ENCODE measurements at regions not wholly inside any gene's neighbourhood (a gene's known extent, or its start where the extent isn't known, plus 50 kb on each side); places are given as distances from the start of the nearest gene placed in this dataset.

DNA sequence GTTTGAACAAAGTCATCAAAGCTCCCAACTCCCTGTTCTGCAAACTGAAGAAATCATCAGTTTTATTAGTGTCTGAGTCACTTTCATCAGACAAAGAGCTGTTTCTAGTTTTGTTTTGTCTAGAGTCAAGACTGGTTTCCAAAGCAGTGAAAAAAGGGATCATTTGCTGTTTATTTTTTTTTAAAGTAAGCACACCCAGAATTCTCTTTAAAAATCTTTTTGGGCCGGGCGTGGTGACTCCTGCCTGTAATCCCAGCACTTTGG lies 972.0 kb upstream of the CELF2 start:
- FAIRE-seq (no peak), ATAC-seq (no peak), DNase-seq (ENCODE audit: low read depth, low spot score) (no peak)
- H3K36me3 ChIP-seq (ENCODE audit: control insufficient read depth in 2 of 2, insufficient read depth in 2 of 2, low read length in 1 of 2) = no peaks in the 10 kb centered on the region
- no peak overlapping the region for H3K4me2 ChIP-seq (ENCODE audit: control insufficient read depth, insufficient read depth)
- WGBS (ENCODE audit: insufficient coverage, insufficient replicate concordance, low lambda C conversion rate, missing lambda C conversion rate) = 25% methylated on average over 2 of the region's 2 CpGs
- H4K20me1 ChIP-seq (ENCODE audit: control insufficient read depth, insufficient read depth) = no peaks in the 10 kb centered on the region
- in situ Hi-C loops (cut with MboI) (no loop called here), intact Hi-C loops (cut with micrococcal nuclease; ENCODE audit: unreplicated experiment) (no loop called here)
- H2AFZ ChIP-seq (ENCODE audit: control insufficient read depth, low read depth, low read length) = no peak overlapping the region
- RAD21 ChIA-PET (ENCODE audit: unreplicated experiment) = no interaction called here
- POLR2A ChIA-PET = no interaction called here
- SMC1A ChIA-PET (ENCODE audit: uncharacterized antibody, unreplicated experiment) = interaction anchor here (0.6 kb wide), 1 partner anchor 403 kb away, joined by 3 read pairs; no protein-coding TSS in a partner anchor
- CTCF ChIA-PET = interaction anchor here (0.6 kb wide), 1 partner anchor 8 kb away, joined by 3 read pairs; no protein-coding TSS in a partner anchor
- no peaks in the 10 kb centered on the region for H3K4me1 ChIP-seq (ENCODE audit: control insufficient read depth, insufficient read depth, low read length)
- no peaks in the 10 kb centered on the region for H3K79me2 ChIP-seq (ENCODE audit: control insufficient read depth, insufficient read depth, low read length)
- H3K27ac ChIP-seq (ENCODE audit: control insufficient read depth, insufficient read depth) = no peak overlapping the region
- H3K4me3 ChIP-seq = no peak overlapping the region
- H3K9ac ChIP-seq (ENCODE audit: control insufficient read depth, insufficient read depth, low read length) = no peak overlapping the region
- no TSS peak for BruUV-seq (replicated peaks)
- H3K9me3 ChIP-seq (replicated peaks; ENCODE audit: control insufficient read depth, insufficient read depth, low read length) = no peaks in the 10 kb centered on the region
- no peaks in the 10 kb centered on the region for H3K27me3 ChIP-seq (replicated peaks in 1 of 2; ENCODE audit: control insufficient read depth in 2 of 2, insufficient read depth in 2 of 2, low read length in 1 of 2)
- TF ChIP-seq, protein P1, sequence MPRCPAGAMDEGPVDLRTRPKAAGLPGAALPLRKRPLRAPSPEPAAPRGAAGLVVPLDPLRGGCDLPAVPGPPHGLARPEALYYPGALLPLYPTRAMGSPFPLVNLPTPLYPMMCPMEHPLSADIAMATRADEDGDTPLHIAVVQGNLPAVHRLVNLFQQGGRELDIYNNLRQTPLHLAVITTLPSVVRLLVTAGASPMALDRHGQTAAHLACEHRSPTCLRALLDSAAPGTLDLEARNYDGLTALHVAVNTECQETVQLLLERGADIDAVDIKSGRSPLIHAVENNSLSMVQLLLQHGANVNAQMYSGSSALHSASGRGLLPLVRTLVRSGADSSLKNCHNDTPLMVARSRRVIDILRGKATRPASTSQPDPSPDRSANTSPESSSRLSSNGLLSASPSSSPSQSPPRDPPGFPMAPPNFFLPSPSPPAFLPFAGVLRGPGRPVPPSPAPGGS (IDR thresholded peaks at IDR 0.05; ENCODE audit: borderline replicate concordance, insufficient read depth, low read depth, low read length, poor library complexity, severe bottlenecking) = no peak
- TF ChIP-seq ATF3 (IDR thresholded peaks at IDR 0.05; ENCODE audit: borderline replicate concordance, extremely low read depth, low read depth, low read length) = no peak
- TF ChIP-seq IKZF1 (conservative IDR thresholded peaks at IDR 0.05) = no peak
- TF ChIP-seq ETV6 (conservative IDR thresholded peaks at IDR 0.05 in 1 of 2, IDR thresholded peaks at IDR 0.05 in 1 of 2; ENCODE audit: borderline replicate concordance in 1 of 2, low read depth in 1 of 2) = no peak
- no peak for TF ChIP-seq SUZ12 (IDR thresholded peaks at IDR 0.05; ENCODE audit: unreplicated experiment)
- TF ChIP-seq, protein P2, sequence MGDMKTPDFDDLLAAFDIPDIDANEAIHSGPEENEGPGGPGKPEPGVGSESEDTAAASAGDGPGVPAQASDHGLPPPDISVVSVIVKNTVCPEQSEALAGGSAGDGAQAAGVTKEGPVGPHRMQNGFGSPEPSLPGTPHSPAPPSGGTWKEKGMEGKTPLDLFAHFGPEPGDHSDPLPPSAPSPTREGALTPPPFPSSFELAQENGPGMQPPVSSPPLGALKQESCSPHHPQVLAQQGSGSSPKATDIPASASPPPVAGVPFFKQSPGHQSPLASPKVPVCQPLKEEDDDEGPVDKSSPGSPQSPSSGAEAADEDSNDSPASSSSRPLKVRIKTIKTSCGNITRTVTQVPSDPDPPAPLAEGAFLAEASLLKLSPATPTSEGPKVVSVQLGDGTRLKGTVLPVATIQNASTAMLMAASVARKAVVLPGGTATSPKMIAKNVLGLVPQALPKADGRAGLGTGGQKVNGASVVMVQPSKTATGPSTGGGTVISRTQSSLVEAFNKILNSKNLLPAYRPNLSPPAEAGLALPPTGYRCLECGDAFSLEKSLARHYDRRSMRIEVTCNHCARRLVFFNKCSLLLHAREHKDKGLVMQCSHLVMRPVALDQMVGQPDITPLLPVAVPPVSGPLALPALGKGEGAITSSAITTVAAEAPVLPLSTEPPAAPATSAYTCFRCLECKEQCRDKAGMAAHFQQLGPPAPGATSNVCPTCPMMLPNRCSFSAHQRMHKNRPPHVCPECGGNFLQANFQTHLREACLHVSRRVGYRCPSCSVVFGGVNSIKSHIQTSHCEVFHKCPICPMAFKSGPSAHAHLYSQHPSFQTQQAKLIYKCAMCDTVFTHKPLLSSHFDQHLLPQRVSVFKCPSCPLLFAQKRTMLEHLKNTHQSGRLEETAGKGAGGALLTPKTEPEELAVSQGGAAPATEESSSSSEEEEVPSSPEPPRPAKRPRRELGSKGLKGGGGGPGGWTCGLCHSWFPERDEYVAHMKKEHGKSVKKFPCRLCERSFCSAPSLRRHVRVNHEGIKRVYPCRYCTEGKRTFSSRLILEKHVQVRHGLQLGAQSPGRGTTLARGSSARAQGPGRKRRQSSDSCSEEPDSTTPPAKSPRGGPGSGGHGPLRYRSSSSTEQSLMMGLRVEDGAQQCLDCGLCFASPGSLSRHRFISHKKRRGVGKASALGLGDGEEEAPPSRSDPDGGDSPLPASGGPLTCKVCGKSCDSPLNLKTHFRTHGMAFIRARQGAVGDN (IDR thresholded peaks at IDR 0.05) = no peak
- TF ChIP-seq CBFB (IDR thresholded peaks at IDR 0.05; ENCODE audit: low read depth) = no peak
- TF ChIP-seq CBX5 (IDR thresholded peaks at IDR 0.05; ENCODE audit: low read depth) = no peak
- no peak for TF ChIP-seq KAT2A (conservative IDR thresholded peaks at IDR 0.05; ENCODE audit: control insufficient read depth, low read depth, low read length)
- no peak for TF ChIP-seq EZH2 (IDR thresholded peaks at IDR 0.05; ENCODE audit: borderline replicate concordance, control insufficient read depth, low read depth, low read length)
- TF ChIP-seq ASH2L (IDR thresholded peaks at IDR 0.05; ENCODE audit: borderline replicate concordance, low read depth) = no peak
- no peak for TF ChIP-seq CUX1 (IDR thresholded peaks at IDR 0.05; ENCODE audit: insufficient replicate concordance, low read depth, low read length)
- TF ChIP-seq EP300 (IDR thresholded peaks at IDR 0.05; ENCODE audit: borderline replicate concordance in 1 of 2, control insufficient read depth in 1 of 2, low read depth in 2 of 2, low read length in 2 of 2) = no peak
